WTC11 (cell line): ENCODE measurements at regions not wholly inside any gene's neighbourhood (a gene's known extent, or its start where the extent isn't known, plus 50 kb on each side); places are given as distances from the start of the nearest gene placed in this dataset.

Source experiments
- ATAC-seq: fragments of 200-7000 bp; cut with Tn5 transposase; 2 replicates; pipeline ENCODE4 v1.10.0; 2021; ENCODE audit warnings: mild to moderate bottlenecking, moderate library complexity
- CTCF ChIA-PET: fragments of 300-600 bp; sonication (Branson Sonifier 250); formaldehyde crosslinking; loops from one replicate; lab custom pipeline; 2021; ENCODE audit warnings: antibody characterized with exemption; lab: Charles Lee
- POLR2A ChIA-PET: fragments of 350-600 bp; sonication (Branson Sonifier 250); formaldehyde crosslinking; loops from one replicate; lab custom pipeline; 2021; ENCODE audit warnings: antibody characterized with exemption; lab: Charles Lee
- DNase-seq: peaks from one replicate; pipeline ENCODE4 v3.0.0; 2021; ENCODE audit warnings: low spot score
- H3K27ac Mint-ChIP-seq: 2 replicates; pipeline ENCODE4 v1.8.0; 2021; ENCODE audit warnings: mixed read lengths
- H3K27me3 Mint-ChIP-seq: 2 replicates; pipeline ENCODE4 v1.8.0; 2021; ENCODE audit warnings: low read depth, mild to moderate bottlenecking, moderate library complexity, mixed read lengths
- H3K36me3 Mint-ChIP-seq: 2 replicates; pipeline ENCODE4 v1.8.0; 2021; ENCODE audit warnings: mixed read lengths
- H3K4me1 Mint-ChIP-seq: 2 replicates; pipeline ENCODE4 v1.8.0; 2022; ENCODE audit warnings: mixed read lengths
- H3K4me3 Mint-ChIP-seq: 2 replicates; pipeline ENCODE4 v1.8.0; 2021; ENCODE audit warnings: mild to moderate bottlenecking, moderate library complexity, mixed read lengths
- H3K9me3 Mint-ChIP-seq: 2 replicates; pipeline ENCODE4 v1.8.0; 2021; ENCODE audit warnings: mixed read lengths
- ATF1 ChIP-seq: sonication (generic); formaldehyde crosslinking; IDR thresholded peaks from 2 replicates; pipeline ENCODE4 v1.8.1; 2023; ENCODE audit warnings: mild to moderate bottlenecking, moderate library complexity, missing genetic modification reagents
- CBFB ChIP-seq: sonication (generic); formaldehyde crosslinking; IDR thresholded peaks from 2 replicates; pipeline ENCODE4 v1.8.1; 2022; ENCODE audit warnings: mild to moderate bottlenecking, low read depth, missing genetic modification reagents
- JAZF1 ChIP-seq: fragments of 250-450 bp; sonication (Bioruptor Pico); IDR thresholded peaks from 2 replicates; pipeline ENCODE4 v1.9.0; 2021; ENCODE audit warnings: moderate library complexity, mild to moderate bottlenecking, inconsistent platforms
- KAT7 ChIP-seq: sonication (generic); formaldehyde crosslinking; IDR thresholded peaks from 2 replicates; pipeline ENCODE4 v1.8.1; 2023; ENCODE audit warnings: missing genetic modification reagents, mild to moderate bottlenecking, borderline replicate concordance
- MXD4 ChIP-seq: fragments of 250-450 bp; sonication (Bioruptor Pico); IDR thresholded peaks from 2 replicates; pipeline ENCODE4 v1.8.0; 2021; ENCODE audit warnings: mild to moderate bottlenecking, moderate library complexity, borderline replicate concordance
- NFATC4 ChIP-seq: fragments of 250-450 bp; sonication (Bioruptor Pico); IDR thresholded peaks from 2 replicates; pipeline ENCODE4 v1.9.0; 2021; ENCODE audit warnings: mild to moderate bottlenecking
- NFE2L1 ChIP-seq: sonication (generic); formaldehyde crosslinking; IDR thresholded peaks from 2 replicates; pipeline ENCODE4 v1.8.1; 2023; ENCODE audit warnings: missing genetic modification reagents
- NR2C2 ChIP-seq: sonication (generic); formaldehyde crosslinking; IDR thresholded peaks from 2 replicates; pipeline ENCODE4 v1.8.0; 2022; ENCODE audit warnings: mild to moderate bottlenecking, missing genetic modification reagents
- OVOL2 ChIP-seq: fragments of 250-450 bp; sonication (Bioruptor Pico); IDR thresholded peaks from 2 replicates; pipeline ENCODE4 v1.9.0; 2021; ENCODE audit warnings: mild to moderate bottlenecking, borderline replicate concordance
- PRRX2 ChIP-seq: fragments of 250-450 bp; sonication (Bioruptor Pico); IDR thresholded peaks from 2 replicates; pipeline ENCODE4 v1.8.0; 2021; ENCODE audit warnings: mild to moderate bottlenecking
- RELA ChIP-seq: sonication (generic); formaldehyde crosslinking; IDR thresholded peaks from 2 replicates; pipeline ENCODE4 v1.8.1; 2022; ENCODE audit warnings: missing genetic modification reagents, mild to moderate bottlenecking, borderline replicate concordance
- SMAD4 ChIP-seq: sonication (generic); formaldehyde crosslinking; IDR thresholded peaks from 2 replicates; pipeline ENCODE4 v1.8.0; 2022; ENCODE audit warnings: mild to moderate bottlenecking, missing genetic modification reagents
- TP53 ChIP-seq: sonication (generic); formaldehyde crosslinking; IDR thresholded peaks from 2 replicates; pipeline ENCODE4 v1.8.1; 2023; ENCODE audit warnings: mild to moderate bottlenecking, missing genetic modification reagents
- ZNF138 ChIP-seq: sonication (generic); formaldehyde crosslinking; conservative IDR thresholded peaks from 2 replicates; pipeline ENCODE4 v1.8.1; 2022; ENCODE audit warnings: mild to moderate bottlenecking, moderate library complexity, missing genetic modification reagents
- ZNF219 ChIP-seq: sonication (generic); formaldehyde crosslinking; IDR thresholded peaks from 2 replicates; pipeline ENCODE4 v1.8.0; 2023; ENCODE audit warnings: missing genetic modification reagents, mild to moderate bottlenecking, borderline replicate concordance
- ZNF263 ChIP-seq: sonication (generic); formaldehyde crosslinking; IDR thresholded peaks from 2 replicates; pipeline ENCODE4 v1.8.1; 2022; ENCODE audit warnings: low read depth, mild to moderate bottlenecking, moderate library complexity, missing genetic modification reagents
- ZNF317 ChIP-seq: sonication (generic); formaldehyde crosslinking; IDR thresholded peaks from 2 replicates; pipeline ENCODE4 v1.8.1; 2023; ENCODE audit warnings: low read depth, mild to moderate bottlenecking, moderate library complexity, missing genetic modification reagents, borderline replicate concordance
- ZNF396 ChIP-seq: fragments of 250-450 bp; sonication (Bioruptor Pico); IDR thresholded peaks from 2 replicates; pipeline ENCODE4 v1.8.0; 2021; ENCODE audit warnings: mild to moderate bottlenecking, moderate library complexity, borderline replicate concordance
- TF ChIP-seq, protein P1 (sequence below): sonication (generic); formaldehyde crosslinking; IDR thresholded peaks from 2 replicates; pipeline ENCODE4 v1.8.0; 2022; ENCODE audit warnings: mild to moderate bottlenecking, missing genetic modification reagents
- TF ChIP-seq, protein P2 (sequence below): sonication (generic); formaldehyde crosslinking; IDR thresholded peaks from 2 replicates; pipeline ENCODE4 v1.8.1; 2022; ENCODE audit warnings: mild to moderate bottlenecking, moderate library complexity, missing genetic modification reagents
- TF ChIP-seq, protein P3 (sequence below): sonication (generic); formaldehyde crosslinking; IDR thresholded peaks from 2 replicates; pipeline ENCODE4 v1.8.0; 2022; ENCODE audit warnings: mild to moderate bottlenecking, missing genetic modification reagents
- TF ChIP-seq, protein P4 (sequence below): sonication (generic); formaldehyde crosslinking; IDR thresholded peaks from 2 replicates; pipeline ENCODE4 v1.8.0; 2022; ENCODE audit warnings: missing genetic modification reagents
- TF ChIP-seq, protein P5 (sequence below): fragments of 250-450 bp; sonication (Bioruptor Pico); IDR thresholded peaks from 2 replicates; pipeline ENCODE4 v1.9.0; 2021; ENCODE audit warnings: mild to moderate bottlenecking

DNA sequence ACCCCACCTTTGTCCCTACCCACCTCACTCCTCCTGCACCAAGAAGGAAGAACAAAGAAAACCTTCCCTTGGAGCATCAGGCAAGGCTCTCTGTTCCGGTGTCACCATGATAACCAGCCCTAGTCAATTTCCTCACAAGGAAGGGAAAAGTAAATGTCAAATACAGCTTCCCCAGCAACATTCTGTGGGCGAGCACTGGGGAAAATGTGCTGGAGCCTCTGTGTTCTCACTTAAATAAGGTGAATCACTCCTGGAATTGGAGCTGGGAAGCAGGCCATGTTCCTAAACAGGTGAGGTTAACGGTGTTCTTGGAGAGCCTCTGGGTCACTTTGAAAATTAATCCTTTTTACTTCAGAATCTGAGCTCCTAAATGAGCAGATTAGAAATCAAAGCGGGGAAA is 427.9 kb upstream of the ERCC4 start:
- ATAC-seq: no peak
- no peak overlapping the region for H3K27ac Mint-ChIP-seq
- H3K36me3 Mint-ChIP-seq: 0 out of 2 replicates have a peak, but pooled peaks cover 2% of the 10 kb centered on the region
- no peaks in the 10 kb centered on the region for H3K4me1 Mint-ChIP-seq
- TF ChIP-seq, protein P1, sequence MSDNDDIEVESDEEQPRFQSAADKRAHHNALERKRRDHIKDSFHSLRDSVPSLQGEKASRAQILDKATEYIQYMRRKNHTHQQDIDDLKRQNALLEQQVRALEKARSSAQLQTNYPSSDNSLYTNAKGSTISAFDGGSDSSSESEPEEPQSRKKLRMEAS (CRISPR knock-in tag): no peak
- no peak for TF ChIP-seq ZNF138 (CRISPR knock-in tag)
- TF ChIP-seq, protein P2, sequence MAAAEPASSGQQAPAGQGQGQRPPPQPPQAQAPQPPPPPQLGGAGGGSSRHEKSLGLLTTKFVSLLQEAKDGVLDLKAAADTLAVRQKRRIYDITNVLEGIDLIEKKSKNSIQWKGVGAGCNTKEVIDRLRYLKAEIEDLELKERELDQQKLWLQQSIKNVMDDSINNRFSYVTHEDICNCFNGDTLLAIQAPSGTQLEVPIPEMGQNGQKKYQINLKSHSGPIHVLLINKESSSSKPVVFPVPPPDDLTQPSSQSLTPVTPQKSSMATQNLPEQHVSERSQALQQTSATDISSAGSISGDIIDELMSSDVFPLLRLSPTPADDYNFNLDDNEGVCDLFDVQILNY (CRISPR knock-in tag): no peak
- no peak for TF ChIP-seq ZNF317 (CRISPR knock-in tag)
- no peak overlapping the region for H3K4me3 Mint-ChIP-seq
- ChIA-PET CTCF (interaction anchor here (0.6 to 1.3 kb wide), 2 partner anchors 18 to 737 kb away, joined by 3 to 4 read pairs; no protein-coding TSS in a partner anchor), POLR2A (no interaction called here)
- no peak for DNase-seq
- H3K27me3 Mint-ChIP-seq: no peaks in the 10 kb centered on the region
- peaks cover 3% of the 10 kb centered on the region for H3K9me3 Mint-ChIP-seq

DNA sequence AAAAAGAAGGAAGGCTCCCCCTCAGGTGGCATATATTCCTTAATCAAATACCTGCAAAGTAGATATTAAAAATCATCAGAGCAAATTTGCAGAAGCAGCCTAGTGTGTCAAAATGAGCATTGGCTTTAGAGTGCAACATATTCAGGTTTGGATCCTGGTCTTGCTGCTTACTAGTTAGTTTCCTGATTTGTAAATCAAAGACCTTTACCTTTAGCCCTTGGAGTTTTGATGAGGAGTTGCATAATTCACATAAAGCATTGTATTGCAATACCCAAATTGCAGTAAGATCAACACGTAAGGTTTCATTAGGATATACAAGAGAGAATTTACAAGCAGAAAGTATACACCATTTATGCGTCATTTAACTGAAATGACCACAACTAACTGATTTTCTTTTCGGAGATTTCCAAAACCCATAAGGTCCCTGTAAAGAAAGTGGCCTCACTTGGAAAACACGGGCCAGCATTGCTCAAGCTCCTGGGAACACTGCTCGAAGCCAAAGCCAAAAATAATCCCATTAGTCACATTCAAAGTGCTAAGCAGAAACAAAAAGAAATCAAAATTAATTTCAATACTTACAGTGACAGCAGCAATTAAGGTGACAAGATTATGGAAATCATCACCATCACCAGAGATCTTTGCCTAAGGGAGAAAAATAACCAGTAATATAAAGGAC is 415.9 kb upstream of the ERCC4 start:
- Mint-ChIP-seq H3K27me3 (no peaks in the 10 kb centered on the region), H3K36me3 (peaks cover 6% of the 10 kb centered on the region), H3K4me3 (no peak overlapping the region), H3K27ac (no peak overlapping the region), H3K4me1 (peaks cover 20% of the 10 kb centered on the region), H3K9me3 (peaks cover 9% of the 10 kb centered on the region)
- ATAC-seq (no peak), DNase-seq (no peak)
- POLR2A ChIA-PET: no interaction called here
- CTCF ChIA-PET: no interaction called here
- no peak for TF ChIP-seq CBFB
- TF ChIP-seq, protein P3, sequence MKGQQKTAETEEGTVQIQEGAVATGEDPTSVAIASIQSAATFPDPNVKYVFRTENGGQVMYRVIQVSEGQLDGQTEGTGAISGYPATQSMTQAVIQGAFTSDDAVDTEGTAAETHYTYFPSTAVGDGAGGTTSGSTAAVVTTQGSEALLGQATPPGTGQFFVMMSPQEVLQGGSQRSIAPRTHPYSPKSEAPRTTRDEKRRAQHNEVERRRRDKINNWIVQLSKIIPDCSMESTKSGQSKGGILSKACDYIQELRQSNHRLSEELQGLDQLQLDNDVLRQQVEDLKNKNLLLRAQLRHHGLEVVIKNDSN (CRISPR knock-in tag): no peak
- TF ChIP-seq ZNF219 (CRISPR knock-in tag): no peak
- no peak for TF ChIP-seq MXD4
- TF ChIP-seq, protein P2 (CRISPR knock-in tag): no peak
- TF ChIP-seq SMAD4 (CRISPR knock-in tag): no peak
- no peak for TF ChIP-seq NFE2L1 (CRISPR knock-in tag)
- TF ChIP-seq RELA (CRISPR knock-in tag): no peak
- no peak for TF ChIP-seq ZNF396 (CRISPR knock-in tag)
- TF ChIP-seq, protein P4, sequence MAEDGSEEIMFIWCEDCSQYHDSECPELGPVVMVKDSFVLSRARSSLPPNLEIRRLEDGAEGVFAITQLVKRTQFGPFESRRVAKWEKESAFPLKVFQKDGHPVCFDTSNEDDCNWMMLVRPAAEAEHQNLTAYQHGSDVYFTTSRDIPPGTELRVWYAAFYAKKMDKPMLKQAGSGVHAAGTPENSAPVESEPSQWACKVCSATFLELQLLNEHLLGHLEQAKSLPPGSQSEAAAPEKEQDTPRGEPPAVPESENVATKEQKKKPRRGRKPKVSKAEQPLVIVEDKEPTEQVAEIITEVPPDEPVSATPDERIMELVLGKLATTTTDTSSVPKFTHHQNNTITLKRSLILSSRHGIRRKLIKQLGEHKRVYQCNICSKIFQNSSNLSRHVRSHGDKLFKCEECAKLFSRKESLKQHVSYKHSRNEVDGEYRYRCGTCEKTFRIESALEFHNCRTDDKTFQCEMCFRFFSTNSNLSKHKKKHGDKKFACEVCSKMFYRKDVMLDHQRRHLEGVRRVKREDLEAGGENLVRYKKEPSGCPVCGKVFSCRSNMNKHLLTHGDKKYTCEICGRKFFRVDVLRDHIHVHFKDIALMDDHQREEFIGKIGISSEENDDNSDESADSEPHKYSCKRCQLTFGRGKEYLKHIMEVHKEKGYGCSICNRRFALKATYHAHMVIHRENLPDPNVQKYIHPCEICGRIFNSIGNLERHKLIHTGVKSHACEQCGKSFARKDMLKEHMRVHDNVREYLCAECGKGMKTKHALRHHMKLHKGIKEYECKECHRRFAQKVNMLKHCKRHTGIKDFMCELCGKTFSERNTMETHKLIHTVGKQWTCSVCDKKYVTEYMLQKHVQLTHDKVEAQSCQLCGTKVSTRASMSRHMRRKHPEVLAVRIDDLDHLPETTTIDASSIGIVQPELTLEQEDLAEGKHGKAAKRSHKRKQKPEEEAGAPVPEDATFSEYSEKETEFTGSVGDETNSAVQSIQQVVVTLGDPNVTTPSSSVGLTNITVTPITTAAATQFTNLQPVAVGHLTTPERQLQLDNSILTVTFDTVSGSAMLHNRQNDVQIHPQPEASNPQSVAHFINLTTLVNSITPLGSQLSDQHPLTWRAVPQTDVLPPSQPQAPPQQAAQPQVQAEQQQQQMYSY: no peak
- no peak for TF ChIP-seq NR2C2 (CRISPR knock-in tag)
- TF ChIP-seq NFATC4 (CRISPR knock-in tag): no peak
- no peak for TF ChIP-seq JAZF1 (CRISPR knock-in tag)
- TF ChIP-seq KAT7: no peak
- no peak for TF ChIP-seq OVOL2
- TF ChIP-seq, protein P5, sequence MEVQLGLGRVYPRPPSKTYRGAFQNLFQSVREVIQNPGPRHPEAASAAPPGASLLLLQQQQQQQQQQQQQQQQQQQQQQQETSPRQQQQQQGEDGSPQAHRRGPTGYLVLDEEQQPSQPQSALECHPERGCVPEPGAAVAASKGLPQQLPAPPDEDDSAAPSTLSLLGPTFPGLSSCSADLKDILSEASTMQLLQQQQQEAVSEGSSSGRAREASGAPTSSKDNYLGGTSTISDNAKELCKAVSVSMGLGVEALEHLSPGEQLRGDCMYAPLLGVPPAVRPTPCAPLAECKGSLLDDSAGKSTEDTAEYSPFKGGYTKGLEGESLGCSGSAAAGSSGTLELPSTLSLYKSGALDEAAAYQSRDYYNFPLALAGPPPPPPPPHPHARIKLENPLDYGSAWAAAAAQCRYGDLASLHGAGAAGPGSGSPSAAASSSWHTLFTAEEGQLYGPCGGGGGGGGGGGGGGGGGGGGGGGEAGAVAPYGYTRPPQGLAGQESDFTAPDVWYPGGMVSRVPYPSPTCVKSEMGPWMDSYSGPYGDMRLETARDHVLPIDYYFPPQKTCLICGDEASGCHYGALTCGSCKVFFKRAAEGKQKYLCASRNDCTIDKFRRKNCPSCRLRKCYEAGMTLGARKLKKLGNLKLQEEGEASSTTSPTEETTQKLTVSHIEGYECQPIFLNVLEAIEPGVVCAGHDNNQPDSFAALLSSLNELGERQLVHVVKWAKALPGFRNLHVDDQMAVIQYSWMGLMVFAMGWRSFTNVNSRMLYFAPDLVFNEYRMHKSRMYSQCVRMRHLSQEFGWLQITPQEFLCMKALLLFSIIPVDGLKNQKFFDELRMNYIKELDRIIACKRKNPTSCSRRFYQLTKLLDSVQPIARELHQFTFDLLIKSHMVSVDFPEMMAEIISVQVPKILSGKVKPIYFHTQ: no peak
- TF ChIP-seq TP53: no peak
- no peak for TF ChIP-seq PRRX2 (CRISPR knock-in tag)
- no peak for TF ChIP-seq ATF1
- TF ChIP-seq ZNF263: no peak
